ENCODE measurements at regions not wholly inside any gene's neighbourhood (a gene's known extent, or its start where the extent isn't known, plus 50 kb on each side); places are given as distances from the start of the nearest gene placed in this dataset.

DNA sequence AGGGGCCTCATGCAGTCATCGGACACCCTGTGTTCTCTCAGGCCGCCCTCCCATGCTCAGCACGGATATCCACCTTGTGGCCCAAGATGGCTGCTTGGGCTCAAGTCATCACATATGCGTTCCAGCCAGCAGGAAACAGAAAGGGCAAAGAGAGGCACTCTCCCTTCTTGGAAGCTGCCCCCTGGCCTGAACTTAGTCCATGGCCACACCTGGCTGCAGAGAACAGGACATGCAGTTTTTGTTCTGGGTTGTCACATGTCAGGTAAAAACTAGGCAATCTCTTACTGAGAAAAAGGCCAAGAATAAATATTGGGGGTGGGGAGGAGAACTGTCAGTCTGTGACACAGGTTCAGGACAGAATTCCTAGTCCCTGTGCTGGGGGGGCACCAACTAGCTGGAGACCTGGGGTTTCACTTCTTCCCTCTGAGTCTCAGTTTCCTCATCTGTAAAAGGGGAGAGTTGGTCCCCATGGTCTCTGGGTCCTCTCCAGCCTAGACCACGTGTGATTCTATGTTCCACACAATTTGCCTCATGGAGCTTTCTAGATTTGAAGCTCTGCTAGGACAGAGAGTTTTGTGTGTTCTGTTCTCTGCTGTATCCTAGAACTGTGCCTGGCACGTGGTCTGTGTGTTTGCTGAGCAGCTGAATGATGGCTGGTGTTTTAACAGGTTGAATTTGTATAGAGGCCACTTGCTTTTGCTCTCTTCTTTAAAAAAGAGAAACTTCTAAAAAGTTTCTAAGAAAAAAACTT, 107.2 kb upstream of the ANO1 start:
- no peak overlapping the region for H2AFZ ChIP-seq (ENCODE audit: low read length)
- no peak overlapping the region for H3K14ac ChIP-seq (ENCODE audit: insufficient read length)
- H3K18ac ChIP-seq (ENCODE audit: extremely low read depth, low read length) = 0 out of 2 replicates have a peak overlapping the region, but pooled peaks have one; percentile 71
- H3K36me3 ChIP-seq (ENCODE audit: control insufficient read depth in 2 of 4, insufficient read depth in 4 of 4, low read length in 3 of 4) = no peaks in the 10 kb centered on the region
- no peaks in the 10 kb centered on the region for H3K79me1 ChIP-seq (ENCODE audit: low read depth, low read length)
- no peak overlapping the region for H2BK15ac ChIP-seq (ENCODE audit: low read length)
- H4K20me1 ChIP-seq (replicated peaks in 1 of 2; ENCODE audit: control insufficient read depth in 1 of 2, insufficient read depth in 2 of 2, low read length in 2 of 2) = no peaks in the 10 kb centered on the region
- H4K5ac ChIP-seq (ENCODE audit: insufficient read length, low read depth, low read length) = no peak overlapping the region
- H3K4ac ChIP-seq (replicated peaks; ENCODE audit: insufficient read length, low read depth, low read length) = no peak overlapping the region
- H2BK20ac ChIP-seq (ENCODE audit: low read length) = no peak overlapping the region
- 0 out of 2 replicates have a peak overlapping the region, but pooled peaks have one; percentile 84 for H2BK12ac ChIP-seq (ENCODE audit: low read depth, low read length)
- no peak overlapping the region for H3K56ac ChIP-seq (replicated peaks; ENCODE audit: insufficient read length, low read depth, low read length)
- no peak overlapping the region for H4K91ac ChIP-seq (replicated peaks; ENCODE audit: insufficient read length, low read length)
- H2AK5ac ChIP-seq (ENCODE audit: low read depth, low read length) = no peak overlapping the region
- no peak overlapping the region for H3K23ac ChIP-seq (ENCODE audit: insufficient read length)
- H3K27me3 ChIP-seq (replicated peaks in 1 of 4; ENCODE audit: control insufficient read depth in 3 of 4, extremely low read depth in 1 of 4, insufficient read depth in 3 of 4, low read length in 3 of 4) = peaks cover 0 to 3% (median 0%) of the 10 kb centered on the region in 4 experiments; a peak in 1 of 7 replicates
- no peak overlapping the region for H2BK120ac ChIP-seq (replicated peaks; ENCODE audit: low read depth, low read length)
- no peak overlapping the region for H3K4me3 ChIP-seq (ENCODE audit: extremely low read depth in 1 of 4, insufficient read depth in 2 of 4, low read depth in 3 of 4, low read length in 4 of 4)
- no peak for TF ChIP-seq SAP30 (IDR thresholded peaks at IDR 0.05; ENCODE audit: insufficient read depth, insufficient replicate concordance, low read length)
- no peak for TF ChIP-seq CHD2 (IDR thresholded peaks at IDR 0.05; ENCODE audit: low read length)
- TF ChIP-seq SIX5 (IDR thresholded peaks at IDR 0.05; ENCODE audit: low read depth, low read length) = no peak
- peak; percentile 51; the same call in 1 of the 2 replicates for TF ChIP-seq KDM1A (IDR thresholded peaks at IDR 0.05; ENCODE audit: borderline replicate concordance, low read length)
- DNase-seq (ENCODE audit: low read depth in 1 of 2, low spot score in 2 of 2) (no peak), FAIRE-seq (no peak)
- no peaks in the 10 kb centered on the region for H3K23me2 ChIP-seq (ENCODE audit: low read depth, low read length)
- 93% methylated on average over 6 of the region's 6 CpGs; no CpG with 5 or more reads in 1 of the 2 experiments for WGBS, 2 experiments (ENCODE audit: extremely low coverage in 1 of 2, insufficient coverage in 1 of 2, insufficient read length in 1 of 2, insufficient replicate concordance in 2 of 2, low coverage in 1 of 2, low lambda C conversion rate in 2 of 2, missing lambda C conversion rate in 1 of 2)
- ChIA-PET POLR2A (ENCODE audit: partially characterized antibody) (no interaction called here), CTCF (ENCODE audit: partially characterized antibody) (interaction anchor here (0.6 to 1.4 kb wide), 6 partner anchors 21 to 225 kb away, joined by 3 to 7 read pairs (median 3); no protein-coding TSS in a partner anchor)
- no peak overlapping the region; a peak in 1 of 7 replicates for H3K9ac ChIP-seq (replicated peaks in 1 of 4; ENCODE audit: extremely low read depth in 1 of 4, low read depth in 3 of 4, low read length in 3 of 4)
- H3K27ac ChIP-seq (ENCODE audit: low read depth, low read length) = no peak overlapping the region
- no peaks in the 10 kb centered on the region for H3K79me2 ChIP-seq (ENCODE audit: control insufficient read depth in 1 of 2, insufficient read depth in 2 of 2, low read length in 2 of 2)
- no peak overlapping the region for H3K4me2 ChIP-seq (ENCODE audit: insufficient read depth in 1 of 2, low read depth in 2 of 2, low read length in 2 of 2)
- no peak overlapping the region for H2BK5ac ChIP-seq (ENCODE audit: low read depth, low read length)
- H4K8ac ChIP-seq (ENCODE audit: extremely low read depth, insufficient read depth, low read length) = no peak overlapping the region
- no peaks in the 10 kb centered on the region for H3K9me3 ChIP-seq (ENCODE audit: insufficient read depth in 2 of 2, low read depth in 1 of 2, low read length in 1 of 2)
- H3K4me1 ChIP-seq (replicated peaks in 1 of 4; ENCODE audit: control insufficient read depth in 3 of 4, insufficient read depth in 4 of 4, low read length in 3 of 4) = peaks cover 0 to 5% (median 3%) of the 10 kb centered on the region in 4 experiments; a peak in 5 of 7 replicates
